K562 (cell line): ENCODE measurements at regions not wholly inside any gene's neighbourhood (a gene's known extent, or its start where the extent isn't known, plus 50 kb on each side); places are given as distances from the start of the nearest gene placed in this dataset.

Source experiments
- ATF1 ChIP-seq, 2 experiments: fragments of 450-650 bp in 1 of 2; IDR thresholded peaks; 2 replicates each; pipeline ENCODE4 v1.6.1; 2016; ENCODE audit warnings: missing compliant biosample characterization in 1 of 2, missing genetic modification characterization in 1 of 2
- MAFF ChIP-seq: IDR thresholded peaks from 2 replicates; pipeline ENCODE4 v1.6.1; 2012; ENCODE audit warnings: low read length, improper control_type of control experiment
- NFRKB ChIP-seq: fragments of 450-650 bp; IDR thresholded peaks from 2 replicates; pipeline ENCODE4 v1.6.1; 2016; ENCODE audit warnings: low read depth
- RBFOX2 ChIP-seq: fragments of 200-400 bp; formaldehyde crosslinking; IDR thresholded peaks from 2 replicates; pipeline ENCODE4 v1.6.1; 2017; ENCODE audit warnings: low read depth, mild to moderate bottlenecking, low read length, moderate library complexity
- RFX5 ChIP-seq: IDR thresholded peaks from 2 replicates; pipeline ENCODE4 v1.6.1; 2011; ENCODE audit warnings: low read depth, mild to moderate bottlenecking, improper control_type of control experiment, low read length
- TAL1 ChIP-seq: fragments of 450-650 bp; IDR thresholded peaks from 2 replicates; pipeline ENCODE4 v1.6.1; 2016; ENCODE audit warnings: mild to moderate bottlenecking
- TBP ChIP-seq: optimal IDR thresholded peaks from 2 replicates; pipeline ENCODE3; 2011; ENCODE audit warnings: low read depth, low read length, improper control_type of control experiment
- TEAD1 ChIP-seq, 2 experiments: fragments of 450-650 bp in 1 of 2; sonication (generic) in 1 of 2; formaldehyde crosslinking; IDR thresholded peaks; 2 replicates each; pipeline versions ENCODE4 v1.4.0 to v1.8.0; 2020 to 2022; ENCODE audit warnings: mild to moderate bottlenecking in 2 of 2, missing genetic modification reagents in 1 of 2
- ZEB2 ChIP-seq: fragments of 450-650 bp; IDR thresholded peaks from 2 replicates; pipeline ENCODE4 v1.6.1; 2016
- ZNF121 ChIP-seq: sonication (generic); formaldehyde crosslinking; conservative IDR thresholded peaks from 2 replicates; pipeline ENCODE4 v1.8.0; 2022; ENCODE audit warnings: missing genetic modification reagents
- TF ChIP-seq, protein P1 (sequence below): IDR thresholded peaks from 2 replicates; pipeline ENCODE4 v1.6.1; 2016; ENCODE audit warnings: missing genetic modification characterization, missing compliant biosample characterization
- TF ChIP-seq, protein P2 (sequence below): fragments of 450-650 bp; conservative IDR thresholded peaks from 2 replicates; pipeline ENCODE4 v1.6.1; 2016; ENCODE audit warnings: missing genetic modification characterization, low read depth, mild to moderate bottlenecking, control low read depth, missing compliant biosample characterization
- TF ChIP-seq, protein P3 (sequence below), 3 experiments: IDR thresholded peaks in 2 of 3; conservative IDR thresholded peaks in 1 of 3; 2 replicates each; pipeline ENCODE4 v1.5.1; 2011 to 2012; ENCODE audit warnings: low read length in 3 of 3, mild to moderate bottlenecking in 3 of 3, control low read depth in 2 of 3, improper control_type of control experiment in 1 of 3, inconsistent platforms in 1 of 3, low read depth in 1 of 3, mixed read lengths in 1 of 3, moderate library complexity in 1 of 3; ENCODE audit not compliant: insufficient read depth in 2 of 3

DNA sequence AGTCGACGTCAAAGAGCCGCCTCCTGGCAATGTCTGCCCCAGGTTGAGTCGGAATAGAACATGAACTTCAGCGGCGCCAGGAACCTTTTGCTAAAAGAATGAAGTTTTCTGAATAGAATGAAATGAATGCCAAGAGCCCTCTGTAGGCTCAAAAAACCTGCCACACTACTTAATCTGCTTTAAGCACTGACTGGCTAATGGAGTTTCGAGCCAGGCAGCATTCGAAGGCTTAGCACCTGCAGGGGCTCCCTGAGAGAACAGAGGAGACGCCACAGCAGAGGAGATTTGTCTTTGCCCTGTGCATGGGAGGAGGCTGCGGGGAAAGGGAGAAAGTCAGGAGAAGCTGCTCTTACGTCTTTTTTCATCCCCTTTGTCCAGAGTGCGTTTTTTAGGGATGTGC is 641.7 kb downstream of the AJAP1 start:
- TF ChIP-seq, protein P1, sequence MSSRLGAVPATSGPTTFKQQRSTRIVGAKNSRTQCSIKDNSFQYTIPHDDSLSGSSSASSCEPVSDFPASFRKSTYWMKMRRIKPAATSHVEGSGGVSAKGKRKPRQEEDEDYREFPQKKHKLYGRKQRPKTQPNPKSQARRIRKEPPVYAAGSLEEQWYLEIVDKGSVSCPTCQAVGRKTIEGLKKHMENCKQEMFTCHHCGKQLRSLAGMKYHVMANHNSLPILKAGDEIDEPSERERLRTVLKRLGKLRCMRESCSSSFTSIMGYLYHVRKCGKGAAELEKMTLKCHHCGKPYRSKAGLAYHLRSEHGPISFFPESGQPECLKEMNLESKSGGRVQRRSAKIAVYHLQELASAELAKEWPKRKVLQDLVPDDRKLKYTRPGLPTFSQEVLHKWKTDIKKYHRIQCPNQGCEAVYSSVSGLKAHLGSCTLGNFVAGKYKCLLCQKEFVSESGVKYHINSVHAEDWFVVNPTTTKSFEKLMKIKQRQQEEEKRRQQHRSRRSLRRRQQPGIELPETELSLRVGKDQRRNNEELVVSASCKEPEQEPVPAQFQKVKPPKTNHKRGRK (tag), result no peak
- TF ChIP-seq ZEB2, result no peak
- TF ChIP-seq RFX5, result no peak
- no peak for TF ChIP-seq TBP
- TF ChIP-seq ATF1 (CRISPR knock-in tag; IDR thresholded peaks at IDR 0.05), result no peak
- TF ChIP-seq ATF1 (tag; IDR thresholded peaks at IDR 0.05), result no peak
- no peak for TF ChIP-seq MAFF
- TF ChIP-seq, protein P2, sequence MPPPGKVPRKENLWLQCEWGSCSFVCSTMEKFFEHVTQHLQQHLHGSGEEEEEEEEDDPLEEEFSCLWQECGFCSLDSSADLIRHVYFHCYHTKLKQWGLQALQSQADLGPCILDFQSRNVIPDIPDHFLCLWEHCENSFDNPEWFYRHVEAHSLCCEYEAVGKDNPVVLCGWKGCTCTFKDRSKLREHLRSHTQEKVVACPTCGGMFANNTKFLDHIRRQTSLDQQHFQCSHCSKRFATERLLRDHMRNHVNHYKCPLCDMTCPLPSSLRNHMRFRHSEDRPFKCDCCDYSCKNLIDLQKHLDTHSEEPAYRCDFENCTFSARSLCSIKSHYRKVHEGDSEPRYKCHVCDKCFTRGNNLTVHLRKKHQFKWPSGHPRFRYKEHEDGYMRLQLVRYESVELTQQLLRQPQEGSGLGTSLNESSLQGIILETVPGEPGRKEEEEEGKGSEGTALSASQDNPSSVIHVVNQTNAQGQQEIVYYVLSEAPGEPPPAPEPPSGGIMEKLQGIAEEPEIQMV (tag), result no peak
- TF ChIP-seq TEAD1 (CRISPR knock-in tag; IDR thresholded peaks at IDR 0.05), result no peak
- TF ChIP-seq, protein P3, sequence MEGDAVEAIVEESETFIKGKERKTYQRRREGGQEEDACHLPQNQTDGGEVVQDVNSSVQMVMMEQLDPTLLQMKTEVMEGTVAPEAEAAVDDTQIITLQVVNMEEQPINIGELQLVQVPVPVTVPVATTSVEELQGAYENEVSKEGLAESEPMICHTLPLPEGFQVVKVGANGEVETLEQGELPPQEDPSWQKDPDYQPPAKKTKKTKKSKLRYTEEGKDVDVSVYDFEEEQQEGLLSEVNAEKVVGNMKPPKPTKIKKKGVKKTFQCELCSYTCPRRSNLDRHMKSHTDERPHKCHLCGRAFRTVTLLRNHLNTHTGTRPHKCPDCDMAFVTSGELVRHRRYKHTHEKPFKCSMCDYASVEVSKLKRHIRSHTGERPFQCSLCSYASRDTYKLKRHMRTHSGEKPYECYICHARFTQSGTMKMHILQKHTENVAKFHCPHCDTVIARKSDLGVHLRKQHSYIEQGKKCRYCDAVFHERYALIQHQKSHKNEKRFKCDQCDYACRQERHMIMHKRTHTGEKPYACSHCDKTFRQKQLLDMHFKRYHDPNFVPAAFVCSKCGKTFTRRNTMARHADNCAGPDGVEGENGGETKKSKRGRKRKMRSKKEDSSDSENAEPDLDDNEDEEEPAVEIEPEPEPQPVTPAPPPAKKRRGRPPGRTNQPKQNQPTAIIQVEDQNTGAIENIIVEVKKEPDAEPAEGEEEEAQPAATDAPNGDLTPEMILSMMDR (IDR thresholded peaks at IDR 0.05 in 2 of 3, conservative IDR thresholded peaks at IDR 0.05 in 1 of 3; ENCODE audit: insufficient read depth in 2 of 3, low read depth in 1 of 3, low read length in 3 of 3), result no peak
- TF ChIP-seq TAL1, result no peak
- no peak for TF ChIP-seq ZNF121
- TF ChIP-seq RBFOX2, result no peak
- no peak for TF ChIP-seq NFRKB
